Nephron progenitor cell (in vitro differentiated cells): ENCODE measurements at regions not wholly inside any gene's neighbourhood (a gene's known extent, or its start where the extent isn't known, plus 50 kb on each side); places are given as distances from the start of the nearest gene placed in this dataset.

Experiments
- DNase-seq: peaks from one replicate; pipeline ENCODE4 v3.0.0; 2021
- H3K27ac Mint-ChIP-seq: 2 replicates; pipeline ENCODE4 v1.8.0; 2021; ENCODE audit warnings: mild to moderate bottlenecking, moderate library complexity, mixed read lengths
- H3K27me3 Mint-ChIP-seq: 2 replicates; pipeline ENCODE4 v1.8.0; 2021; ENCODE audit warnings: mild to moderate bottlenecking, low read depth, mixed read lengths; ENCODE audit not compliant: poor library complexity
- H3K36me3 Mint-ChIP-seq: 2 replicates; pipeline ENCODE4 v1.8.0; 2021; ENCODE audit warnings: low read depth, mixed read lengths
- H3K4me1 Mint-ChIP-seq: 2 replicates; pipeline ENCODE4 v1.8.0; 2021; ENCODE audit warnings: mixed read lengths
- H3K4me3 Mint-ChIP-seq: 2 replicates; pipeline ENCODE4 v1.8.0; 2021; ENCODE audit warnings: mild to moderate bottlenecking, moderate library complexity, mixed read lengths
- H3K9me3 Mint-ChIP-seq: 2 replicates; pipeline ENCODE4 v1.8.0; 2021; ENCODE audit warnings: mild to moderate bottlenecking, moderate library complexity, mixed read lengths
- TF ChIP-seq, protein P1 (sequence below): fragments of 200-600 bp; sonication (generic); IDR thresholded peaks from 2 replicates; pipeline ENCODE4 v1.5.0; 2021; ENCODE audit warnings: antibody characterized with exemption

DNA sequence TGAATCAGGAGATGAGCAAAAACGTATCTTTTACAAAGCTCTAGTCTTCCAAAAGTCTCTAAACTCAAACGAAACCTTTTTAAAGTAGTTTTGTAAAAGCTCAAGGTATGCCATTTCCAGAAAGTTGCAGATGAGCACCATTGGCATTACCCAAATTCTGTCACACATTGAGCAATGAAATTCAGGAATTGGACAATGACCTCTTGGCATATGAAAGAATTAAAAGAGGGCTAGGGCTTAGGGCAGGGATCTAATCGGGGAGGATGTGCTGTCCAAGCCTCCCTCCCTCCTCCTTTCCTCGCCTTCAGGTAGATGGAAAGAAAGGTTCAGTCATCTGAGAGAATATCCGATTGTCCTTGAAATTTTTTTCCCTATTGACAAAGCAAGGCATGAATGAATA is 133.1 kb upstream of the CPNE4 start:
- no peaks in the 10 kb centered on the region for H3K9me3 Mint-ChIP-seq
- H3K4me3 Mint-ChIP-seq: no peak overlapping the region
- H3K36me3 Mint-ChIP-seq: no peaks in the 10 kb centered on the region
- TF ChIP-seq, protein P1, sequence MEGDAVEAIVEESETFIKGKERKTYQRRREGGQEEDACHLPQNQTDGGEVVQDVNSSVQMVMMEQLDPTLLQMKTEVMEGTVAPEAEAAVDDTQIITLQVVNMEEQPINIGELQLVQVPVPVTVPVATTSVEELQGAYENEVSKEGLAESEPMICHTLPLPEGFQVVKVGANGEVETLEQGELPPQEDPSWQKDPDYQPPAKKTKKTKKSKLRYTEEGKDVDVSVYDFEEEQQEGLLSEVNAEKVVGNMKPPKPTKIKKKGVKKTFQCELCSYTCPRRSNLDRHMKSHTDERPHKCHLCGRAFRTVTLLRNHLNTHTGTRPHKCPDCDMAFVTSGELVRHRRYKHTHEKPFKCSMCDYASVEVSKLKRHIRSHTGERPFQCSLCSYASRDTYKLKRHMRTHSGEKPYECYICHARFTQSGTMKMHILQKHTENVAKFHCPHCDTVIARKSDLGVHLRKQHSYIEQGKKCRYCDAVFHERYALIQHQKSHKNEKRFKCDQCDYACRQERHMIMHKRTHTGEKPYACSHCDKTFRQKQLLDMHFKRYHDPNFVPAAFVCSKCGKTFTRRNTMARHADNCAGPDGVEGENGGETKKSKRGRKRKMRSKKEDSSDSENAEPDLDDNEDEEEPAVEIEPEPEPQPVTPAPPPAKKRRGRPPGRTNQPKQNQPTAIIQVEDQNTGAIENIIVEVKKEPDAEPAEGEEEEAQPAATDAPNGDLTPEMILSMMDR: no peak
- no peaks in the 10 kb centered on the region for H3K4me1 Mint-ChIP-seq
- no peak overlapping the region for H3K27ac Mint-ChIP-seq
- H3K27me3 Mint-ChIP-seq: peaks cover 14% of the 10 kb centered on the region
- DNase-seq: no peak

GRCh38 chr3:132174500-132174899 is 139.7 kb upstream of the CPNE4 start:
- Mint-ChIP-seq H3K4me3 (no peak overlapping the region), H3K4me1 (no peaks in the 10 kb centered on the region), H3K9me3 (no peaks in the 10 kb centered on the region), H3K27ac (no peak overlapping the region), H3K27me3 (peaks cover 19% of the 10 kb centered on the region), H3K36me3 (no peaks in the 10 kb centered on the region)
- TF ChIP-seq, protein P1: no peak
- no peak for DNase-seq

- no peak overlapping the region for H3K27ac Mint-ChIP-seq
- H3K27me3 Mint-ChIP-seq: peaks cover 17% of the 10 kb centered on the region
- no peaks in the 10 kb centered on the region for H3K4me1 Mint-ChIP-seq
- TF ChIP-seq, protein P1: peak; percentile 59
- no peaks in the 10 kb centered on the region for H3K9me3 Mint-ChIP-seq
- peak; percentile 19 for DNase-seq
- H3K4me3 Mint-ChIP-seq: no peak overlapping the region
- H3K36me3 Mint-ChIP-seq: no peaks in the 10 kb centered on the region
These were observed 136.8 kb upstream of the ACP3 start for GRCh38 chr3:132180337-132180791.

GRCh38 chr3:132183811-132184210 is 133.4 kb upstream of the ACP3 start:
- TF ChIP-seq, protein P1: no peak
- Mint-ChIP-seq H3K9me3 (no peaks in the 10 kb centered on the region), H3K27me3 (peaks cover 11% of the 10 kb centered on the region), H3K4me3 (no peak overlapping the region), H3K4me1 (no peaks in the 10 kb centered on the region), H3K27ac (no peak overlapping the region), H3K36me3 (no peaks in the 10 kb centered on the region)
- no peak for DNase-seq

- H3K4me3 Mint-ChIP-seq: no peak overlapping the region
- TF ChIP-seq, protein P1: no peak
- no peaks in the 10 kb centered on the region for H3K4me1 Mint-ChIP-seq
- no peaks in the 10 kb centered on the region for H3K9me3 Mint-ChIP-seq
- no peak for DNase-seq
- H3K27ac Mint-ChIP-seq: no peak overlapping the region
- H3K27me3 Mint-ChIP-seq: peaks cover 3% of the 10 kb centered on the region
- no peaks in the 10 kb centered on the region for H3K36me3 Mint-ChIP-seq
These were observed 129.5 kb upstream of the ACP3 start for GRCh38 chr3:132187746-132188145.

GRCh38 chr3:132189601-132190000 is 127.6 kb upstream of the ACP3 start:
- Mint-ChIP-seq H3K9me3 (no peaks in the 10 kb centered on the region), H3K36me3 (no peaks in the 10 kb centered on the region), H3K27me3 (peaks cover 3% of the 10 kb centered on the region), H3K4me3 (no peak overlapping the region), H3K27ac (no peak overlapping the region), H3K4me1 (no peaks in the 10 kb centered on the region)
- TF ChIP-seq, protein P1: no peak
- DNase-seq: no peak
